ENCODE measurements at regions not wholly inside any gene's neighbourhood (a gene's known extent, or its start where the extent isn't known, plus 50 kb on each side); places are given as distances from the start of the nearest gene placed in this dataset.

- FAIRE-seq (no peak), DNase-seq (ENCODE audit: insufficient read length, low spot score) (no peak)
Observed at GRCh38 chr3:41018855-41019254, 180.4 kb upstream of the CTNNB1 start.

GRCh38 chr3:41024031-41024836 is 175.1 kb upstream of the CTNNB1 start:
- DNase-seq (ENCODE audit: insufficient read length, low spot score), result no peak
- no peak for FAIRE-seq

GRCh38 chr3:41026394-41027177 is 172.7 kb upstream of the CTNNB1 start:
- DNase-seq (ENCODE audit: insufficient read length, low spot score), result peak; percentile 33
- no peak for FAIRE-seq

GRCh38 chr3:41029356-41029755 is 169.9 kb upstream of the CTNNB1 start:
- no peak for FAIRE-seq
- DNase-seq (ENCODE audit: insufficient read length, low spot score), result no peak

GRCh38 chr3:41030220-41030619 is 169.1 kb upstream of the CTNNB1 start:
- FAIRE-seq (no peak), DNase-seq (ENCODE audit: insufficient read length, low spot score) (no peak)

GRCh38 chr3:41031401-41031800 is 167.9 kb upstream of the CTNNB1 start:
- FAIRE-seq (no peak), DNase-seq (ENCODE audit: insufficient read length, low spot score) (no peak)

GRCh38 chr3:41033956-41034519 is 165.3 kb upstream of the CTNNB1 start:
- no peak for DNase-seq (ENCODE audit: insufficient read length, low spot score)
- FAIRE-seq, result no peak

GRCh38 chr3:41035456-41036022 is 163.8 kb upstream of the CTNNB1 start:
- DNase-seq (ENCODE audit: insufficient read length, low spot score), result no peak
- FAIRE-seq, result no peak

GRCh38 chr3:41037651-41038334 is 161.5 kb upstream of the CTNNB1 start:
- no peak for DNase-seq (ENCODE audit: insufficient read length, low spot score)
- no peak for FAIRE-seq

- FAIRE-seq (no peak), DNase-seq (ENCODE audit: insufficient read length, low spot score) (no peak)
Observed at GRCh38 chr3:41040256-41040655, 159.0 kb upstream of the CTNNB1 start.

- FAIRE-seq (no peak), DNase-seq (ENCODE audit: insufficient read length, low spot score) (no peak)
Observed at GRCh38 chr3:41041462-41041861, 157.8 kb upstream of the CTNNB1 start.

- DNase-seq (ENCODE audit: insufficient read length, low spot score) (no peak), FAIRE-seq (no peak)
Observed at GRCh38 chr3:41041899-41042298, 157.4 kb upstream of the CTNNB1 start.

GRCh38 chr3:41044523-41044922 is 154.8 kb upstream of the CTNNB1 start:
- DNase-seq (ENCODE audit: insufficient read length, low spot score) (no peak), FAIRE-seq (no peak)

GRCh38 chr3:41045491-41045890 is 153.8 kb upstream of the CTNNB1 start:
- FAIRE-seq (no peak), DNase-seq (ENCODE audit: insufficient read length, low spot score) (no peak)

- FAIRE-seq, result no peak
- DNase-seq (ENCODE audit: insufficient read length, low spot score), result no peak
Observed at GRCh38 chr3:41050144-41050543, 149.2 kb upstream of the CTNNB1 start.

GRCh38 chr3:41053220-41053619 is 146.1 kb upstream of the CTNNB1 start:
- FAIRE-seq, result no peak
- DNase-seq (ENCODE audit: insufficient read length, low spot score), result no peak

GRCh38 chr3:41060106-41060505 is 139.2 kb upstream of the CTNNB1 start:
- FAIRE-seq, result no peak
- DNase-seq (ENCODE audit: insufficient read length, low spot score), result no peak

- FAIRE-seq (no peak), DNase-seq (ENCODE audit: insufficient read length, low spot score) (no peak)
Observed at GRCh38 chr3:41064070-41064469, 135.2 kb upstream of the CTNNB1 start.

- FAIRE-seq, result no peak
- no peak for DNase-seq (ENCODE audit: insufficient read length, low spot score)
Observed at GRCh38 chr3:41064526-41064925, 134.8 kb upstream of the CTNNB1 start.

- DNase-seq (ENCODE audit: insufficient read length, low spot score), result no peak
- FAIRE-seq, result no peak
Observed at GRCh38 chr3:41065340-41065739, 134.0 kb upstream of the CTNNB1 start.

- DNase-seq (ENCODE audit: insufficient read length, low spot score), result no peak
- FAIRE-seq, result no peak
Observed at GRCh38 chr3:41073190-41073589, 126.1 kb upstream of the CTNNB1 start.
